T47D (cell line): ENCODE measurements at regions not wholly inside any gene's neighbourhood (a gene's known extent, or its start where the extent isn't known, plus 50 kb on each side); places are given as distances from the start of the nearest gene placed in this dataset.
"Not testable (repeated sequence)": the region's sequence is repeated elsewhere in the genome, so short reads cannot be mapped to it uniquely, and the experiment has no call there.

Experiments used
- DNase-seq, 2 experiments: peaks; one replicate each; pipeline versions ENCODE4 v3.0.0 to v3.0.0-alpha.2; 2011 to 2012; ENCODE audit warnings: low read depth in 1 of 2, low spot score in 1 of 2
- JUND ChIP-seq: IDR thresholded peaks from 2 replicates; pipeline ENCODE4 v1.6.1; 2012; ENCODE audit warnings: low read depth
- in situ Hi-C: cut with HindIII; loops from 2 replicates; pipeline ENCODE4 v1.10.0; 2016; ENCODE audit warnings: low sequenced_read_pairs, low pct_unique_long_range_greater_than_20kb

DNA sequence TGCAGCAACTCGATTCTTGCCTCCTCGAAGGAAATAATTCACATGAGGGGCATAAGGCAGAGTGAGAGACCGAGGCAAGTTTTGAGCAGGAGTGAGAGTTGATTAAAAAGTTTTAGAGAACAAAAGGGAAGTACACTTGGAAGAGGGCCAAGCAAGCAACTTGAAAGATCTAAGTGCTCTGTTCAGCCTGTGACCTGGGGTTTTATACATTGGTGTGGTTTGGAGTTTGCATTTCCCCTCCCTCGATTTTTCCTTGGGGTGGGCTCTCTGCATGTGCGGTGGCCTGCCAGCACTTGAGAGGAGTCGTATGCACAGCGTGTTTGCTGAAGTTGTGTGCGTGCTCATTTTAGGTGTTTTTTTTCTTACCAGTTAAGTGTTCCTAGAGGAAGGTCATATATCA is 356.4 kb downstream of the KLHL4 start:
- in situ Hi-C loops = no loop called here
- no peak for TF ChIP-seq JUND
- DNase-seq = no peak

- in situ Hi-C loops = no loop called here
- DNase-seq = no peak
- no peak for TF ChIP-seq JUND
Observed at GRCh38 chrX:87878926-87879325, 361.3 kb downstream of the KLHL4 start.

DNA sequence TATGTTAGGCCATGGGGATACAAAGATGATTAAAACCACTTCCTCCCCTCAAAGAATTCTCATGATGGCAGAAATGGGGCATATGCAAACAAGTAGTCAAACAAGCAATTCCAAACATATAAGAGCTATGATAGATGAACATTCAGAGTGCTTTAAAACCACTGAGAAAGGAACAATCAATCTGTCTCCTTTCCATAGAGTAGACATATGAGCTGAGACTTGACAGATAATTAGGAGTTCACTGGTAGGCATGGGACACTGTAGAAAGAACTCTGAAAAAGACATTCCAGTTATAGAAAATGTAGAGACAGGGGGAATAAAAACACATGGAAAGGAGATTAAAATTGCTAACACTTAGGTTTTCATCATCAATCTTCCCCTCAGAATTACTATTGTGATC is 372.8 kb downstream of the KLHL4 start:
- in situ Hi-C loops = no loop called here
- DNase-seq = no peak
- TF ChIP-seq JUND = no peak

- in situ Hi-C loops = no loop called here
- DNase-seq = no peak
- no peak for TF ChIP-seq JUND
Observed at GRCh38 chrX:87895421-87895820, 377.8 kb downstream of the KLHL4 start.

DNA sequence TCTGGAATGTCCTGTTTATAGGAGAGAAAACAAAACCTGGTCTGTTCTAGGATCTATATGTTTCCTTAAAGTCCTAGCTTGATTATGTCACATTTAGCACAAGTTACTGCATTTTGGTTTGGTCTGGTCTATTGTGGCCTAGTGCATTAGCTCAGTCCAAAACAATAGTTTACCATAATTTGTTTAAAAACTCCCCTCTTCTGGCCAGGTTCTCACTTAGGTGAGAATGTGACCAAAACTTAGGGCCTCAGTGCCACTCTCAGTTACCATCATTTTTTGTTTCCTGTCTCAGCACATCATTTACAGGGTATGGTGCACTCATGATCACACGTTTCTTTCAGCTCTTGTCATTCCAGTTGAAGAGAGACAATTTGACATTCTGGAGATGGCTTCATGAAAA is 378.5 kb downstream of the KLHL4 start:
- in situ Hi-C loops = no loop called here
- DNase-seq = no peak
- TF ChIP-seq JUND = no peak

GRCh38 chrX:87900320-87900908 is 382.8 kb downstream of the KLHL4 start:
- peak in 1 of 2 experiments; percentile 2 for DNase-seq
- in situ Hi-C loops = no loop called here
- no peak for TF ChIP-seq JUND

DNA sequence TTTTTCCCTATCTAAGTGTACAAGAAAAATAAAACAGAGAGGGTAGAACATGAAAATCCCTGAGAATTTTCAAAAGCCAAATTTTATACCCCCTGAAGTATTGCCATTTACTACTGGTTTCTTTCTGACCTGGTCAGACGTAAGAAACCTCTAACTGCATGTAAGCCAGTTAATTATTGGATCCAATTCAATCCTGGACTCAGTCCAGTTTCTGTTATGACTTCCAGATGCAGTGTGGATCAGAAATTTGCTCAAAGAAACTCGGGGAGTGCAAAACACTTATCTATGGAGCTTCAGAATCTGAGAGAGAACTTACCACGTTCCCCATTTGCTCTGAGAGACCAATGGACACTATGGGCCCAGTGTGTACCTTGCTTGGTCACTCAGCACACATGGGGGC is 383.5 kb downstream of the KLHL4 start:
- no peak for TF ChIP-seq JUND
- in situ Hi-C loops = no loop called here
- DNase-seq = no peak

DNA sequence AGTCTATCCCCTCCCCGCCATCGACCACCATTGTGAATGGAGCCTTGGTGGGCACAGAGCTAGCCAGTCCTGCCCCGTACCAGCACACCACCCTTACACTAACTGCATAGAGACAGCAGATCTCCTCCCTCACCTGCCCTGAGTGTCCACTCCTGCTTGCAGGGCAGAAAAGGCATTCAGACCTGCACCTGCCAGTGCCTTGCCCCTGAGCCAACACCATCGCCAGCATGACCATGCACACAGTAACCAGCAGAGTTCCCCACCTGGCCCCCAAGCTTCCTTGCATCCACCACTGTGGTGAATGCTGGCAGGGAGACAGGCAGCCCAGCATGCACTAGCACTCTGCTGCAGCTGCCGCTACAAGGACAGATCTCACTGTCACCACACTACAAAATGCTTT is 397.1 kb downstream of the KLHL4 start:
- in situ Hi-C loops = no loop called here
- no peak for DNase-seq
- no peak for TF ChIP-seq JUND

- TF ChIP-seq JUND = no peak
- in situ Hi-C loops = no loop called here
Observed at GRCh38 chrX:87924619-87925018, 407.0 kb downstream of the KLHL4 start.

GRCh38 chrX:87941841-87942240 is 424.2 kb downstream of the KLHL4 start:
- no peak for TF ChIP-seq JUND
- in situ Hi-C loops = no loop called here
- peak in 1 of 2 experiments; percentile 10 for DNase-seq

More at GRCh38 chrX:87924619-87925018, 407.0 kb downstream of the KLHL4 start:
- no peak for DNase-seq

DNA sequence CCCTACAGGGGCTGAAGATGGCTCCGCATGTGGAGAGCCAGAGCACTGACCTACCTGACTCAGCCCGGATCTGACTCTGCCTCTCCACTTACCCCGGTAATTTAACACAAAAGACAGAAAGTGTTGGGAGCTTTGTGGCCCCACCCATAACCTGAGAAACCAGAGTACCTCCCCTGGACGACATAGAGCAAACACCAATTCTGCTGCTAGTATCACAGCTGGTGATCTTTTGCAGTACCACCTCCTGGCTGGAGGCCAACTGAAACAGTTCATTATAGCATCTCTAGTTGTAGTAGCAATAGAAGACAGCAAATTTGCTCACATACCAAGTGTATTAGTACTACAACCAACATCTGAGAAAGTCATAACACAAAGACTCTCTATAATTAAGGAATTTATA is 443.9 kb downstream of the KLHL4 start:
- no peak for DNase-seq
- TF ChIP-seq JUND = no peak
- in situ Hi-C loops = no loop called here

- no peak for DNase-seq
- in situ Hi-C loops = no loop called here
- no peak for TF ChIP-seq JUND
Observed at GRCh38 chrX:87968118-87968517, 450.5 kb downstream of the KLHL4 start.

DNA sequence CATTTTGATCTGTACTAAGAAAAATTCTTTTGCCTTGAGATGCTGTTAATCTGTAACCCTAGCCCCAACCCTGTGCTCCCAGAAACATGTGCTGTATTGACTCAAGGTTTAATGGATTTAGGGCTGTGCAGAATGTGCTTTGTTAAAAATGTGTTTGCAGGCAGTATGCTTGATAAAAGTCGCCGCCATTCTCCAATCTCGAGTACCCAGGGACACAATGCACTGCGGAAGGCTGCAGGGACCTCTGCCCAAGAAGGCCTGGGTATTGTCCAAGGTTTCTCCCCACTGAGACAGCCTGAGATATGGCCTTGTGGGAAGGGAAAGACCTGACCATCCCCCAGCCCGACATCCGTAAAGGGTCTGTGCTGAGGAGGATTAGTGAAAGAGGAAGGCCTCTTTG is 454.5 kb downstream of the KLHL4 start:
- DNase-seq, in situ Hi-C loops: not testable (repeated sequence)

GRCh38 chrX:87975365-87975764 is 457.8 kb downstream of the KLHL4 start:
- no peak for DNase-seq
- TF ChIP-seq JUND = no peak
- in situ Hi-C loops = no loop called here

- in situ Hi-C loops = not testable (repeated sequence)
Observed at GRCh38 chrX:88007873-88008272, 490.3 kb downstream of the KLHL4 start.

More at GRCh38 chrX:88007873-88008272, 490.3 kb downstream of the KLHL4 start:
- DNase-seq = not testable (repeated sequence)
